Caco-2 (cell line): ENCODE measurements at regions not wholly inside any gene's neighbourhood (a gene's known extent, or its start where the extent isn't known, plus 50 kb on each side); places are given as distances from the start of the nearest gene placed in this dataset.

Experiments used
- BruUV-seq: library from RNA; stranded (reverse); fragments of 400-500 nt; replicated peaks from 2 replicates; lab custom pipeline; 2021; lab: Mats Ljungman, UMichigan
- CTCF ChIA-PET: fragments of 300-600 bp; sonication (Branson Sonifier 250); formaldehyde crosslinking; loops from one replicate; lab custom pipeline; 2022; ENCODE audit warnings: antibody characterized with exemption; lab: Charles Lee
- POLR2A ChIA-PET: fragments of 300-600 bp; sonication (Branson Sonifier 250); formaldehyde crosslinking; loops from one replicate; lab custom pipeline; 2022; ENCODE audit warnings: antibody characterized with exemption; lab: Charles Lee
- DNase-seq, 2 experiments: peaks; one replicate each; pipeline versions ENCODE4 v3.0.0 to v3.0.0-alpha.2; 2020 to 2022
- H3K27me3 ChIP-seq: replicated peaks from 2 replicates; pipeline ENCODE4 v1.6.0; 2011; ENCODE audit warnings: low read length; ENCODE audit not compliant: control insufficient read depth, insufficient read depth
- H3K36me3 ChIP-seq: 2 replicates; pipeline ENCODE4 v1.5.1; 2011; ENCODE audit warnings: low read length; ENCODE audit not compliant: control insufficient read depth, insufficient read depth
- H3K4me1 ChIP-seq: fragments of 250-450 bp; sonication (Bioruptor Pico); 2 replicates; pipeline ENCODE4 v1.5.1; 2020; ENCODE audit warnings: mild to moderate bottlenecking
- H3K4me3 ChIP-seq: 2 replicates; pipeline ENCODE4 v1.5.1; 2011; ENCODE audit warnings: low read depth, mild to moderate bottlenecking, control low read depth, low read length
- H3K9me3 ChIP-seq: fragments of 250-450 bp; sonication (Bioruptor Pico); 2 replicates; pipeline ENCODE4 v1.5.1; 2020; ENCODE audit warnings: mild to moderate bottlenecking, moderate library complexity
- H3K27ac Mint-ChIP-seq: one replicate; pipeline ENCODE4 v1.8.0; 2022; ENCODE audit warnings: mixed read lengths; ENCODE audit not compliant: unreplicated experiment
- H3K27me3 Mint-ChIP-seq: one replicate; pipeline ENCODE4 v1.8.0; 2022; ENCODE audit warnings: mixed read lengths; ENCODE audit not compliant: insufficient read depth, unreplicated experiment
- H3K36me3 Mint-ChIP-seq: one replicate; pipeline ENCODE4 v1.8.0; 2022; ENCODE audit warnings: mild to moderate bottlenecking, mixed read lengths; ENCODE audit not compliant: insufficient read depth, unreplicated experiment
- H3K4me1 Mint-ChIP-seq: one replicate; pipeline ENCODE4 v1.8.0; 2022; ENCODE audit warnings: low read depth, mixed read lengths; ENCODE audit not compliant: unreplicated experiment
- H3K4me3 Mint-ChIP-seq: one replicate; pipeline ENCODE4 v1.8.0; 2022; ENCODE audit warnings: mild to moderate bottlenecking, moderate library complexity, mixed read lengths; ENCODE audit not compliant: unreplicated experiment
- H3K9me3 Mint-ChIP-seq: one replicate; pipeline ENCODE4 v1.8.0; 2022; ENCODE audit warnings: mixed read lengths; ENCODE audit not compliant: unreplicated experiment
- intact Hi-C: fragments of 100-400 bp; cut with micrococcal nuclease; formaldehyde crosslinking; loops from one replicate; pipeline ENCODE4 v1.10.0; 2022; ENCODE audit not compliant: unreplicated experiment
- TF ChIP-seq, protein P1 (sequence below), 2 experiments: fragments of 200-600 bp in 1 of 2; IDR thresholded peaks; 1 replicate in 1 of 2; 2 replicates in 1 of 2; pipeline versions ENCODE4 v1.5.1 to v1.8.0; 2011 to 2022; ENCODE audit warnings: antibody characterized with exemption in 1 of 2, control low read depth in 1 of 2, inconsistent platforms in 1 of 2, low read depth in 1 of 2, low read length in 1 of 2, mild to moderate bottlenecking in 1 of 2, moderate library complexity in 1 of 2; ENCODE audit not compliant: insufficient read depth in 1 of 2, severe bottlenecking in 1 of 2, unreplicated experiment in 1 of 2

- Histone ChIP-seq H3K36me3 (no peaks in the 10 kb centered on the region), H3K27me3 (no peaks in the 10 kb centered on the region), H3K9me3 (no peaks in the 10 kb centered on the region), H3K4me3 (no peak overlapping the region), H3K4me1 (no peaks in the 10 kb centered on the region)
- Mint-ChIP-seq H3K27me3 (no peaks in the 10 kb centered on the region), H3K4me3 (no peak overlapping the region), H3K9me3 (peaks cover 9% of the 10 kb centered on the region), H3K4me1 (no peaks in the 10 kb centered on the region), H3K36me3 (no peaks in the 10 kb centered on the region), H3K27ac (no peak overlapping the region)
- ChIA-PET POLR2A (no interaction called here), CTCF (no interaction called here)
- intact Hi-C loops = no loop called here
- DNase-seq = no peak
- BruUV-seq = no TSS peak
- TF ChIP-seq, protein P1, sequence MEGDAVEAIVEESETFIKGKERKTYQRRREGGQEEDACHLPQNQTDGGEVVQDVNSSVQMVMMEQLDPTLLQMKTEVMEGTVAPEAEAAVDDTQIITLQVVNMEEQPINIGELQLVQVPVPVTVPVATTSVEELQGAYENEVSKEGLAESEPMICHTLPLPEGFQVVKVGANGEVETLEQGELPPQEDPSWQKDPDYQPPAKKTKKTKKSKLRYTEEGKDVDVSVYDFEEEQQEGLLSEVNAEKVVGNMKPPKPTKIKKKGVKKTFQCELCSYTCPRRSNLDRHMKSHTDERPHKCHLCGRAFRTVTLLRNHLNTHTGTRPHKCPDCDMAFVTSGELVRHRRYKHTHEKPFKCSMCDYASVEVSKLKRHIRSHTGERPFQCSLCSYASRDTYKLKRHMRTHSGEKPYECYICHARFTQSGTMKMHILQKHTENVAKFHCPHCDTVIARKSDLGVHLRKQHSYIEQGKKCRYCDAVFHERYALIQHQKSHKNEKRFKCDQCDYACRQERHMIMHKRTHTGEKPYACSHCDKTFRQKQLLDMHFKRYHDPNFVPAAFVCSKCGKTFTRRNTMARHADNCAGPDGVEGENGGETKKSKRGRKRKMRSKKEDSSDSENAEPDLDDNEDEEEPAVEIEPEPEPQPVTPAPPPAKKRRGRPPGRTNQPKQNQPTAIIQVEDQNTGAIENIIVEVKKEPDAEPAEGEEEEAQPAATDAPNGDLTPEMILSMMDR (IDR thresholded peaks at IDR 0.05; ENCODE audit: insufficient read depth in 1 of 2, low read depth in 1 of 2, low read length in 1 of 2, severe bottlenecking in 1 of 2, unreplicated experiment in 1 of 2) = no peak
Measured at GRCh38 chr5:7210549-7210948, 185.4 kb upstream of the ADCY2 start.

DNA sequence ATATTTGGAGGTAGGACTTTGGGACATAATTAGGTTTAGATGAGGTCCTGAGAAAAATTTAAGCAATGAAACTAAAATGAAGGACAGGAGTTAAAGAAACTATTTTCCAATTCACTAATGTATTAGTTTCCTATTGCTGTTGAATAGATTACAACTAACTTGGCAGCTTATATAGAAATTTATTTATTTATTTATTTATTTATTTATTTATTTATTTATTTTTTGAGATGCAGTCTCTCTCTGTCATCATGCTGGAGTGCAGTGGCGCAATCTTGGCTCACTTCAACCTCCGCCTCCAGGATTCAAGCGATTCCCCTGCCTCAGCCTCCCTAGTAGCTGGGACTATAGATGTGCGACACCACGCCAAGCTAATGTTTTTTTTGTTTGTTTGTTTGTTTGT, 182.4 kb upstream of the ADCY2 start:
- H3K4me1 Mint-ChIP-seq = no peaks in the 10 kb centered on the region
- H3K27me3 ChIP-seq = no peaks in the 10 kb centered on the region
- H3K27me3 Mint-ChIP-seq = no peaks in the 10 kb centered on the region
- no peak for DNase-seq
- intact Hi-C loops = no loop called here
- H3K36me3 ChIP-seq = no peaks in the 10 kb centered on the region
- CTCF ChIA-PET = no interaction called here
- H3K9me3 Mint-ChIP-seq = no peaks in the 10 kb centered on the region
- H3K9me3 ChIP-seq = no peaks in the 10 kb centered on the region
- TF ChIP-seq, protein P1 (IDR thresholded peaks at IDR 0.05; ENCODE audit: insufficient read depth in 1 of 2, low read depth in 1 of 2, low read length in 1 of 2, severe bottlenecking in 1 of 2, unreplicated experiment in 1 of 2) = no peak
- no peak overlapping the region for H3K4me3 Mint-ChIP-seq
- POLR2A ChIA-PET = no interaction called here
- H3K27ac Mint-ChIP-seq = no peak overlapping the region
- H3K4me3 ChIP-seq = no peak overlapping the region
- no peaks in the 10 kb centered on the region for H3K4me1 ChIP-seq
- no peaks in the 10 kb centered on the region for H3K36me3 Mint-ChIP-seq
- BruUV-seq = no TSS peak

DNA sequence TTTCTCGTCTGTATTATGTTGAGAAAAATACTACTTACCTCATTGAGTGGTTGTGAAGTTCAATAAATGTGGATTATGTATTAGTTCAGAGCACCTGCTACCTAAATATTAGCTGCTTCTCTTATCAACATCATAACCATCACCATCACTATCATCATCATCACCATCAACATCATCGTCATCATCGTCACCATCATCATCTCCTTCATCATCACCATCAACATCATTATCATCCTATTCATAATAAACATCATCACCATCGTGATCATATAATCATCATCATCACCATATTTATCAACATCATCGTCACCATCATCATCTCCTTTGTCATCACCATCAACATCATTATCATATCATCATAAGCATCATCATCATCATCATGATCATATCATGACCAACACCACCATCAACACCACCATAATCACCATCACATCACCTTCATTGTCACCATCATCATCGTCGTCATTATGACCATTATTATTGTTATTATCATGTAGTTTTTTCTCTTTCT, 181.0 kb upstream of the ADCY2 start:
- Mint-ChIP-seq H3K9me3 (no peaks in the 10 kb centered on the region), H3K4me1 (no peaks in the 10 kb centered on the region), H3K27ac (no peak overlapping the region), H3K4me3 (no peak overlapping the region), H3K36me3 (no peaks in the 10 kb centered on the region), H3K27me3 (no peaks in the 10 kb centered on the region)
- TF ChIP-seq, protein P1 (IDR thresholded peaks at IDR 0.05; ENCODE audit: insufficient read depth in 1 of 2, low read depth in 1 of 2, low read length in 1 of 2, severe bottlenecking in 1 of 2, unreplicated experiment in 1 of 2) = no peak
- Histone ChIP-seq H3K4me1 (no peaks in the 10 kb centered on the region), H3K4me3 (no peak overlapping the region), H3K36me3 (no peaks in the 10 kb centered on the region), H3K9me3 (no peaks in the 10 kb centered on the region), H3K27me3 (no peaks in the 10 kb centered on the region)
- intact Hi-C loops = no loop called here
- BruUV-seq = no TSS peak
- no peak for DNase-seq
- ChIA-PET CTCF (no interaction called here), POLR2A (no interaction called here)
